Endothelial cell of umbilical vein (primary cell): ENCODE measurements at regions not wholly inside any gene's neighbourhood (a gene's known extent, or its start where the extent isn't known, plus 50 kb on each side); places are given as distances from the start of the nearest gene placed in this dataset.

Experiments used
- BruUV-seq: library from RNA; stranded (reverse); fragments of 400-500 nt; replicated peaks from 2 replicates; lab custom pipeline; 2021; lab: Mats Ljungman, UMichigan
- CTCF ChIA-PET: fragments of 300-600, 350-600 bp; sonication (Branson Sonifier 250); formaldehyde crosslinking; loops from one replicate; lab custom pipeline; 2021; ENCODE audit warnings: antibody characterized with exemption, inconsistent platforms; lab: Charles Lee
- POLR2A ChIA-PET: fragments of 300-600, 350-600 bp; sonication (Branson Sonifier 250); formaldehyde crosslinking; loops from one replicate; lab custom pipeline; 2021; ENCODE audit warnings: antibody characterized with exemption, inconsistent platforms; lab: Charles Lee
- DNase-seq: peaks from one replicate; pipeline ENCODE4 v3.0.0-alpha.2; 2011; ENCODE audit warnings: low read depth, low spot score
- FAIRE-seq: peaks from 2 replicates; lab custom pipeline; 2011; peaks lifted over from hg19 to GRCh38; lab: Jason Lieb, UNC
- H2AFZ ChIP-seq: 2 replicates; pipeline ENCODE4 v1.6.0; 2012; ENCODE audit warnings: low read depth, low read length, control low read depth, inconsistent platforms
- H3K27ac ChIP-seq: 2 replicates; pipeline ENCODE4 v1.5.1; 2011; ENCODE audit warnings: low read depth, mild to moderate bottlenecking, control low read depth, low read length, moderate library complexity; ENCODE audit not compliant: insufficient read depth
- H3K27me3 ChIP-seq, 2 experiments: 2 replicates each; pipeline versions ENCODE4 v1.6.0 to v1.6.1; 2011; ENCODE audit warnings: low read length in 2 of 2, mixed read lengths in 1 of 2; ENCODE audit not compliant: control insufficient read depth in 2 of 2, insufficient read depth in 2 of 2
- H3K36me3 ChIP-seq, 2 experiments: 2 replicates in 1 of 2; 3 replicates in 1 of 2; pipeline ENCODE4 v1.5.1; 2011; ENCODE audit warnings: low read length in 2 of 2, mild to moderate bottlenecking in 1 of 2, moderate library complexity in 1 of 2; ENCODE audit not compliant: control insufficient read depth in 2 of 2, insufficient read depth in 2 of 2; ENCODE audit errors: extremely low read depth in 1 of 2
- H3K4me1 ChIP-seq: 3 replicates; pipeline ENCODE4 v1.5.1; 2011; ENCODE audit warnings: mild to moderate bottlenecking, low read length; ENCODE audit not compliant: control insufficient read depth, insufficient read depth; ENCODE audit errors: extremely low read depth
- H3K4me2 ChIP-seq: 2 replicates; pipeline ENCODE4 v1.6.1; 2011; ENCODE audit warnings: low read length, control low read depth, mixed read lengths; ENCODE audit not compliant: insufficient read depth
- H3K4me3 ChIP-seq, 3 experiments: fragments of 200-600 bp in 1 of 3; sonication (generic), shearing (Covaris generic) in 1 of 3; replicated peaks in 1 of 3; 2 replicates each; pipeline ENCODE4 v1.5.1; 2011 to 2016; ENCODE audit warnings: control low read depth in 3 of 3, low read length in 3 of 3, mild to moderate bottlenecking in 2 of 3, inconsistent platforms in 1 of 3, low read depth in 1 of 3, moderate library complexity in 1 of 3; ENCODE audit not compliant: insufficient read depth in 1 of 3
- H3K79me2 ChIP-seq: 2 replicates; pipeline ENCODE4 v1.6.0; 2012; ENCODE audit warnings: low read length, inconsistent platforms; ENCODE audit not compliant: control insufficient read depth, insufficient read depth
- H3K9ac ChIP-seq: replicated peaks from 2 replicates; pipeline ENCODE3; 2011; ENCODE audit warnings: low read length, control low read depth; ENCODE audit not compliant: insufficient read depth; ENCODE audit errors: extremely low read depth
- H3K9me1 ChIP-seq: replicated peaks from 3 replicates; pipeline ENCODE4 v1.6.0; 2011; ENCODE audit warnings: mild to moderate bottlenecking, low read length; ENCODE audit not compliant: control insufficient read depth, insufficient read depth; ENCODE audit errors: extremely low read depth
- H3K9me3 ChIP-seq: replicated peaks from 2 replicates; pipeline ENCODE4 v1.5.1; 2012; ENCODE audit warnings: low read length, inconsistent platforms; ENCODE audit not compliant: control insufficient read depth, insufficient read depth
- H4K20me1 ChIP-seq: replicated peaks from 2 replicates; pipeline ENCODE3; 2011; ENCODE audit warnings: mild to moderate bottlenecking, low read length; ENCODE audit not compliant: control insufficient read depth, insufficient read depth; ENCODE audit errors: extremely low read depth
- CTCF ChIP-seq, 2 donors: IDR thresholded peaks; 1 replicate in 1 of 2; 2 replicates in 1 of 2; pipeline ENCODE4 v1.5.1; 2011; ENCODE audit warnings: low read length in 2 of 2, mild to moderate bottlenecking in 2 of 2, moderate library complexity in 2 of 2, control low read depth in 1 of 2, inconsistent platforms in 1 of 2, low read depth in 1 of 2; ENCODE audit not compliant: insufficient read depth in 1 of 2; ENCODE audit errors: extremely low read depth in 1 of 2
- EZH2 ChIP-seq: IDR thresholded peaks from 2 replicates; pipeline ENCODE4 v1.6.1; 2012; ENCODE audit warnings: borderline replicate concordance, low read depth, mild to moderate bottlenecking, moderate library complexity, low read length, inconsistent platforms; ENCODE audit not compliant: severe bottlenecking
- FOS ChIP-seq: IDR thresholded peaks from 2 replicates; pipeline ENCODE4 v1.6.1; 2011; ENCODE audit warnings: mild to moderate bottlenecking, low read length, moderate library complexity, borderline replicate concordance; ENCODE audit not compliant: insufficient read depth
- GATA2 ChIP-seq: IDR thresholded peaks from 2 replicates; pipeline ENCODE4 v1.7.0; 2011; ENCODE audit warnings: low read depth, mild to moderate bottlenecking, moderate library complexity, mixed read lengths, low read length; ENCODE audit not compliant: insufficient read length, insufficient read depth
- JUN ChIP-seq: IDR thresholded peaks from 2 replicates; pipeline ENCODE4 v1.6.1; 2011; ENCODE audit warnings: borderline replicate concordance, low read depth; ENCODE audit not compliant: insufficient read length, insufficient read depth
- MAX ChIP-seq: IDR thresholded peaks from 2 replicates; pipeline ENCODE4 v1.6.1; 2011; ENCODE audit not compliant: insufficient read depth, insufficient read length
- MYC ChIP-seq: IDR thresholded peaks from one replicate; pipeline ENCODE4 v1.6.1; 2011; ENCODE audit warnings: mild to moderate bottlenecking, low read depth, low read length
- POLR2A ChIP-seq: IDR thresholded peaks from 2 replicates; pipeline ENCODE4 v1.6.1; 2012; ENCODE audit warnings: low read depth, mild to moderate bottlenecking, control low read depth, low read length
- POLR2AphosphoS5 ChIP-seq: IDR thresholded peaks from 2 replicates; pipeline ENCODE4 v1.6.1; 2012; ENCODE audit warnings: low read depth, mild to moderate bottlenecking, control low read depth, low read length, moderate library complexity; ENCODE audit not compliant: insufficient read depth
- dilution Hi-C: fragments of 300-500 bp; cut with MboI; formaldehyde crosslinking; loops from one replicate; pipeline ENCODE4 v1.15.0; 2019; ENCODE audit warnings: low sequenced_read_pairs; ENCODE audit not compliant: extremely low pct_ligation_motif_present
- intact Hi-C: fragments of 100-400 bp; cut with micrococcal nuclease; formaldehyde crosslinking; loops from one replicate; pipeline ENCODE4 v1.10.0; 2022

- H4K20me1 ChIP-seq, result no peaks in the 10 kb centered on the region
- ChIA-PET CTCF (no interaction called here), POLR2A (no interaction called here)
- peaks cover 0 to 3% of the 10 kb centered on the region in 2 experiments for H3K27me3 ChIP-seq
- no peaks in the 10 kb centered on the region for H3K9me1 ChIP-seq
- DNase-seq, result no peak
- no peak overlapping the region for H3K9ac ChIP-seq
- H3K27ac ChIP-seq, result no peak overlapping the region
- no TSS peak for BruUV-seq
- FAIRE-seq, result no peak
- dilution Hi-C loops, result no loop called here
- no peak overlapping the region for H3K4me2 ChIP-seq
- no peak overlapping the region for H3K4me3 ChIP-seq
- H3K9me3 ChIP-seq, result no peaks in the 10 kb centered on the region
- H3K4me1 ChIP-seq, result no peaks in the 10 kb centered on the region
- intact Hi-C loops, result no loop called here
- TF ChIP-seq GATA2, result no peak
- TF ChIP-seq CTCF (IDR thresholded peaks at IDR 0.05; ENCODE audit: extremely low read depth in 1 of 2, insufficient read depth in 1 of 2, low read depth in 1 of 2, low read length in 2 of 2), result no peak
- no peak for TF ChIP-seq EZH2
- no peak for TF ChIP-seq FOS
- no peak for TF ChIP-seq POLR2A
- no peak for TF ChIP-seq MYC
- no peak for TF ChIP-seq JUN
- TF ChIP-seq POLR2AphosphoS5, result no peak
- TF ChIP-seq MAX, result no peak
- H3K36me3 ChIP-seq, result no peaks in the 10 kb centered on the region
- H2AFZ ChIP-seq, result no peak overlapping the region
- no peaks in the 10 kb centered on the region for H3K79me2 ChIP-seq
These were observed 122.4 kb upstream of the DCLK2 start for GRCh38 chr4:149955780-149956390.
